AG04449 (cell line): ENCODE measurements at regions not wholly inside any gene's neighbourhood (a gene's known extent, or its start where the extent isn't known, plus 50 kb on each side); places are given as distances from the start of the nearest gene placed in this dataset.

ENCODE experiments used
- CTCF ChIA-PET: fragments of 350-600 bp; formaldehyde crosslinking; extraction: SDS; loops from one replicate; lab custom pipeline; 2021; ENCODE audit warnings: antibody characterized with exemption; lab: Yijun Ruan, JAX
- POLR2A ChIA-PET: fragments of 400-600, 350-600 bp; formaldehyde crosslinking; extraction: SDS; loops from one replicate; lab custom pipeline; 2020; ENCODE audit warnings: antibody characterized with exemption, inconsistent platforms; lab: Yijun Ruan, JAX
- DNase-seq: peaks from one replicate; pipeline ENCODE4 v3.0.0-alpha.2; 2010; ENCODE audit warnings: low read depth, low spot score
- H3K4me3 ChIP-seq: 2 replicates; pipeline ENCODE4 v1.5.1; 2011; ENCODE audit warnings: low read depth, mild to moderate bottlenecking, control low read depth, low read length
- TF ChIP-seq, protein P1 (sequence below): IDR thresholded peaks from one replicate; pipeline ENCODE4 v1.5.1; 2011; ENCODE audit warnings: mild to moderate bottlenecking, moderate library complexity, low read length, control low read depth, inconsistent platforms; ENCODE audit not compliant: insufficient read depth; ENCODE audit errors: missing control alignments

DNA sequence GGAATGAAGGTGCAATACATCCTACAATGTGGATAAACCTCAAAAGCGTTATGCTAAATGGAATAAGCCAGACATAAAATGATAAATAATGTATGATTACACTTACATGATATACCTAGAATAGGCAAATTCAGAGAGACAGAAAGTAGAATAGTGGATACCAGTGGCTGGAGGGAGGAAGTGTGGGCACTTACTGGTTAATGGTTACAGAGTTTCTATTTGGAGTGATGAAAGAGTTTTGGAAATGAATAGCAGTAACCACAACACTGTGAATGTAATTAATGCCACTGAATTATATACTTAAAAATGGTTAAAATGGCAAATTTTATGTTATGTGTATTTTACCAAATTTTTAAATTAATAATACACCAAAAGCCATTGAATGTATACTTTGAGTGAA lies 71.4 kb upstream of the CST7 start:
- CTCF ChIA-PET: no interaction called here
- TF ChIP-seq, protein P1, sequence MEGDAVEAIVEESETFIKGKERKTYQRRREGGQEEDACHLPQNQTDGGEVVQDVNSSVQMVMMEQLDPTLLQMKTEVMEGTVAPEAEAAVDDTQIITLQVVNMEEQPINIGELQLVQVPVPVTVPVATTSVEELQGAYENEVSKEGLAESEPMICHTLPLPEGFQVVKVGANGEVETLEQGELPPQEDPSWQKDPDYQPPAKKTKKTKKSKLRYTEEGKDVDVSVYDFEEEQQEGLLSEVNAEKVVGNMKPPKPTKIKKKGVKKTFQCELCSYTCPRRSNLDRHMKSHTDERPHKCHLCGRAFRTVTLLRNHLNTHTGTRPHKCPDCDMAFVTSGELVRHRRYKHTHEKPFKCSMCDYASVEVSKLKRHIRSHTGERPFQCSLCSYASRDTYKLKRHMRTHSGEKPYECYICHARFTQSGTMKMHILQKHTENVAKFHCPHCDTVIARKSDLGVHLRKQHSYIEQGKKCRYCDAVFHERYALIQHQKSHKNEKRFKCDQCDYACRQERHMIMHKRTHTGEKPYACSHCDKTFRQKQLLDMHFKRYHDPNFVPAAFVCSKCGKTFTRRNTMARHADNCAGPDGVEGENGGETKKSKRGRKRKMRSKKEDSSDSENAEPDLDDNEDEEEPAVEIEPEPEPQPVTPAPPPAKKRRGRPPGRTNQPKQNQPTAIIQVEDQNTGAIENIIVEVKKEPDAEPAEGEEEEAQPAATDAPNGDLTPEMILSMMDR: no peak
- no peak overlapping the region for H3K4me3 ChIP-seq
- DNase-seq: no peak
- POLR2A ChIA-PET: no interaction called here

DNA sequence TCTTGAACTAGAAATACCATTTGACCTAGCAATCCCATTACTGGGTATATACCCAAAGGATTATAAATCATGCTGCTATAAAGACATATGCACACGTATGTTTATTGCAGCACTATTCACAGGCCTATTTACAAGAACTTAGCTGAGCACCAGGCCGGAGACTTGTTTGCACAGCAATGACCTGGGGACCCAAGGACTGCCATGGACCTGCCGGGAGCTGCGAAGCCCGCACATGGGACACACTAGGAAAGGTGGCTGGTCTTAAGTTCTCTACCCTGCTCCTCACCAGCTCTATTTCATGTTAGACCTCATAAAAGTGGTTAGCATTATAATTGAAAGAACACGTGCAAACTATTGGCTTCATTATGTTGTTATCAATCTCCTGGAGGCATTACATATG lies 70.4 kb upstream of the CST7 start:
- ChIA-PET POLR2A (no interaction called here), CTCF (no interaction called here)
- TF ChIP-seq, protein P1: no peak
- H3K4me3 ChIP-seq: no peak overlapping the region
- DNase-seq: no peak

DNA sequence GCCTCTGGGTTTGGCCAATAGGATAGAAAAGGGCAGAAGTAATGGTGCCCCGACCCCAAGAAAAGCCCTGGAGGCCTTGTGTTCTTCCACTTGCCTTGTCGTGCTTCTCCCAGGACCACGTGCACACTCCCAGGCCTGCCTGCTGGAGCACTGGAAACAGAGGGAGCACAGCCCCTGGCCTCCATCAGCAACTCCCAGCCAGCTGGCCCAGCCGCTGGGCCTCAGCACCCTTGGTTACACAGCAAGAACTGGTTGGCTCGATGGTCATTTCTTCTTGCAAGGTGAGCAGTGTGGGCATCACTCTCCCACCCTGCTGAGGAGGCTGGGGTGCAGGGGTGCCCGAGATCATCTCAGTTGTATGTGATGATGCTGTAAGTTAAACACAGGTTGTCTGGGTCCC lies 69.2 kb upstream of the CST7 start:
- TF ChIP-seq, protein P1: no peak
- CTCF ChIA-PET: no interaction called here
- no peak overlapping the region for H3K4me3 ChIP-seq
- POLR2A ChIA-PET: no interaction called here
- DNase-seq: no peak

DNA sequence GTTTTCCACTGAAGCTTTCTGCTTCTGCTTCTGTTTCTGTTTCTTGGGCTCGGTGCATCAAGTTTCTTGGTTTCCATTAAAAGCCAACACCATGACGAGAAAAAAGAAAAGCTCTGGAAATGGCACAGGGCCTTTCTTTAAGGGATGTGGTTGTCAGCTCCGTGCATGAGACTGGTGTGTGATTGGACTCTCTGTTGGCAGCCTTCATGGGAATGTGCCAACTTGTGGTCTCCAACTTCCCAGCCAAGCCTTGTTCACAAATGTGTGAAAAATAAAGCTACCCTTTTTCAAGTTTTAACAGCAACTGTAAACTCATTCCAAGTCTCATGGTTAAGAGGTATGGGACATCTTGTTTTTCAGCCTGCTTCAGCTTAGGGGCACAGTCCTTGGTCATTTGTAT lies 68.7 kb upstream of the CST7 start:
- no peak overlapping the region for H3K4me3 ChIP-seq
- CTCF ChIA-PET: no interaction called here
- no peak for DNase-seq
- TF ChIP-seq, protein P1: no peak
- POLR2A ChIA-PET: interaction anchor here (0.7 kb wide), 1 partner anchor 415 kb away, joined by 3 read pairs; no protein-coding TSS in a partner anchor

DNA sequence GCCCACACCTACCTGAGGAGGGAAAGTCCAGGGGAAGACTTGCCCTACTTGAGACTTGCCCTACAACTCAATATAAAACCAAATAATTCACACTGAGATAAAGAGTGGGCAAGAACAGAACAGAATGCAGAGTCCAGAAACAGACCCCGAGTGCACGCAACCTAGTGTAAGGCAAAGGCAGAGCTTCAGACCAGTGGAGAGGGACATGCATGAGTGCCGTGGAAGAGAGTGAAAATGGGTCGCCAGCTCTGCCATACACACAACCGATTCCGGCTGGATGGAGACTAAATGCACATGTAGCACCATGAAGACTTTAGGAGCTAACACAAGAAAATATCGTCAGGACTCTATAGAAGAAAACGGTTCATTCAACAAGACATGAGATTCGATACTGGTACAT lies 58.8 kb upstream of the CST7 start:
- CTCF ChIA-PET: no interaction called here
- POLR2A ChIA-PET: no interaction called here
- no peak for DNase-seq
- TF ChIP-seq, protein P1: no peak
- no peak overlapping the region for H3K4me3 ChIP-seq

DNA sequence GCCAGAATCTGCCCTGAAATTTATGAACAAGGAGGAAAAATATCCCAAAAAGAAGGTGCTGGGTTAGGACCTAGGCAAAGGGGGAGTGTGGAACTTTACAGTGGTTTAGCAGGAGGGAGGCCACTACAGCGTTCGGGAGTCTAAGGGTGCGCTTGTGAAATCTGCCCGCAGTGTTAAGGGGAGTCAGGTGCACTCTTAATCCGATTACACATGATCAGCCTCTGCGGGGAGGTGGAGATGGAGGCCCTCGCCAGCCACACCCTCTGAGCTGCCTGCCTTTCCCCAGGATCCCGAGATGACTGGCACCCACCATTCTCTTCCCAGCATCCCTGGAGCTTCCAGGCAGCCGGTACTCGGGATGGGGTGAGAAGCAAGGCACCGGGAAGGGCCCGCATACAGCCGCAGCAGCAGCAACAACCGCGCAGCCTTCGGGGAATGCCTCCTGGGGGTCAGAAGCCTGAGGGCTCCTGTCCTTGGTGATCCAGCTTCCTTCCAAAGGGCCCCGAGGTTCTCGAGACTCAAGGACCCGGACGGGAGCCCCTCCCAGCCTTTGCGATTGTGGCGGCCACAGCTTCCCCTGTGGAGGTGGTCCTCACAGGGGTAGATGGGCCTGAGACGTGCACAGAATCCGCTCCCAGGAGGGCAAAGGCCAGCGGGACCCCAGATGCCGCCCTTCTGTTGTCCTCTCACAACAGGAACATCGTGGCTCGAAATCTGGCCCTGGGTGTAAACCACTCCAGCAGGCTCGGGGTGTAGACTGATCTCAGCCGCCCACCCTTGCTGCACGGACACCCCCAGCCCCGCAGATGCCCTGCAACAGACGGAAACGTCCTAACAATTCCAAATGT lies 57.3 kb upstream of the CST7 start:
- no peak for DNase-seq
- CTCF ChIA-PET: no interaction called here
- TF ChIP-seq, protein P1: no peak
- POLR2A ChIA-PET: no interaction called here
- H3K4me3 ChIP-seq: no peak overlapping the region
